Smooth muscle cell (in vitro differentiated cells): ENCODE measurements at regions not wholly inside any gene's neighbourhood (a gene's known extent, or its start where the extent isn't known, plus 50 kb on each side); places are given as distances from the start of the nearest gene placed in this dataset.
"Not testable (repeated sequence)": the region's sequence is repeated elsewhere in the genome, so short reads cannot be mapped to it uniquely, and the experiment has no call there.

Experiments used
- DNase-seq: peaks from one replicate; lab custom pipeline; 2025; ENCODE audit not compliant: unreplicated experiment; lab: John Stamatoyannopoulos, UW
- H2AFZ ChIP-seq: fragments of 200-600 bp; sonication (generic); 2 replicates; pipeline ENCODE4 v1.6.0; 2016; ENCODE audit warnings: antibody characterized with exemption, low read depth, mild to moderate bottlenecking
- H3F3A ChIP-seq: fragments of 200-600 bp; sonication (generic); 2 replicates; pipeline ENCODE4 v1.6.0; 2017; ENCODE audit warnings: antibody characterized with exemption, low read depth
- H3K27ac ChIP-seq: fragments of 200-600 bp; sonication (generic); 2 replicates; pipeline ENCODE4 v1.5.1; 2016; ENCODE audit warnings: low read depth, mild to moderate bottlenecking
- H3K27me3 ChIP-seq: fragments of 200-600 bp; sonication (generic); 2 replicates; pipeline ENCODE4 v1.6.1; 2016; ENCODE audit warnings: low read depth, mild to moderate bottlenecking
- H3K36me3 ChIP-seq: fragments of 200-600 bp; sonication (generic); 2 replicates; pipeline ENCODE4 v1.5.1; 2016; ENCODE audit warnings: low read depth
- H3K4me1 ChIP-seq: fragments of 200-600 bp; sonication (generic); 2 replicates; pipeline ENCODE4 v1.5.1; 2016; ENCODE audit warnings: low read depth
- H3K4me2 ChIP-seq: fragments of 200-600 bp; sonication (generic); 2 replicates; pipeline ENCODE4 v1.6.0; 2016; ENCODE audit warnings: mild to moderate bottlenecking
- H3K4me3 ChIP-seq: fragments of 200-600 bp; sonication (generic); 2 replicates; pipeline ENCODE4 v1.5.1; 2016; ENCODE audit warnings: mild to moderate bottlenecking
- H3K79me2 ChIP-seq: fragments of 200-600 bp; sonication (generic); 2 replicates; pipeline ENCODE4 v1.6.0; 2016; ENCODE audit warnings: low read depth, mild to moderate bottlenecking
- H3K9ac ChIP-seq: fragments of 200-600 bp; sonication (generic); 2 replicates; pipeline ENCODE4 v1.6.0; 2016; ENCODE audit warnings: low read depth
- H3K9me3 ChIP-seq: fragments of 200-600 bp; sonication (generic); replicated peaks from 2 replicates; pipeline ENCODE4 v1.5.1; 2016; ENCODE audit warnings: low read depth
- H4K20me1 ChIP-seq: fragments of 200-600 bp; sonication (generic); 2 replicates; pipeline ENCODE4 v1.6.0; 2016; ENCODE audit warnings: low read depth
- CTCF ChIP-seq: fragments of 200-600 bp; sonication (generic); IDR thresholded peaks from 2 replicates; pipeline ENCODE4 v1.5.1; 2017; ENCODE audit warnings: borderline replicate concordance, mild to moderate bottlenecking, antibody characterized with exemption; ENCODE audit not compliant: insufficient read depth, poor library complexity, severe bottlenecking
- WGBS: methylation state at CpG from one replicate; pipeline ENCODE4 v1.1.7; 2016; ENCODE audit warnings: low lambda C conversion rate; 5-methylcytosine and 5-hydroxymethylcytosine counted together

GRCh38 chr17:27368980-27369379, 75.1 kb downstream of the WSB1 start:
- no peak overlapping the region for H3K4me3 ChIP-seq
- no peaks in the 10 kb centered on the region for H3K79me2 ChIP-seq
- no peak overlapping the region for H3K9ac ChIP-seq
- no peak overlapping the region for H3K4me2 ChIP-seq
- no peaks in the 10 kb centered on the region for H3K4me1 ChIP-seq
- peaks cover 4% of the 10 kb centered on the region for H3F3A ChIP-seq
- no peak for DNase-seq
- no peaks in the 10 kb centered on the region for H3K36me3 ChIP-seq
- WGBS = 72% methylated on average over 4 of the region's 4 CpGs
- H4K20me1 ChIP-seq = no peaks in the 10 kb centered on the region
- TF ChIP-seq CTCF = no peak
- no peaks in the 10 kb centered on the region for H3K9me3 ChIP-seq
- no peaks in the 10 kb centered on the region for H3K27me3 ChIP-seq
- no peak overlapping the region for H3K27ac ChIP-seq
- H2AFZ ChIP-seq = no peak overlapping the region

GRCh38 chr17:27370776-27371175, 76.9 kb downstream of the WSB1 start:
- no peak overlapping the region for H3K4me3 ChIP-seq
- H3K9ac ChIP-seq = no peak overlapping the region
- no peaks in the 10 kb centered on the region for H3K36me3 ChIP-seq
- H3F3A ChIP-seq = no peaks in the 10 kb centered on the region
- DNase-seq = no peak
- no peaks in the 10 kb centered on the region for H3K27me3 ChIP-seq
- 100% methylated on average over 1 of the region's 1 CpG for WGBS
- H3K4me2 ChIP-seq = no peak overlapping the region
- no peaks in the 10 kb centered on the region for H3K79me2 ChIP-seq
- no peak overlapping the region for H2AFZ ChIP-seq
- H3K27ac ChIP-seq = no peak overlapping the region
- no peak for TF ChIP-seq CTCF
- no peaks in the 10 kb centered on the region for H4K20me1 ChIP-seq
- H3K4me1 ChIP-seq = no peaks in the 10 kb centered on the region
- H3K9me3 ChIP-seq = no peaks in the 10 kb centered on the region

GRCh38 chr17:27373695-27374094, 79.8 kb downstream of the WSB1 start:
- DNase-seq, H3K79me2 ChIP-seq, H4K20me1 ChIP-seq, H2AFZ ChIP-seq, H3K36me3 ChIP-seq, H3F3A ChIP-seq, H3K4me1 ChIP-seq, H3K9ac ChIP-seq, H3K9me3 ChIP-seq, H3K27me3 ChIP-seq, H3K27ac ChIP-seq, H3K4me3 ChIP-seq, H3K4me2 ChIP-seq: not testable (repeated sequence)

GRCh38 chr17:27376637-27377547, 79.4 kb upstream of the KSR1 start:
- H3K9ac ChIP-seq = no peak overlapping the region
- no peak overlapping the region for H3K4me2 ChIP-seq
- no peaks in the 10 kb centered on the region for H3K27me3 ChIP-seq
- H3K4me1 ChIP-seq = peaks cover 4% of the 10 kb centered on the region
- no peaks in the 10 kb centered on the region for H4K20me1 ChIP-seq
- H3K9me3 ChIP-seq = no peaks in the 10 kb centered on the region
- H3F3A ChIP-seq = peaks cover 4% of the 10 kb centered on the region
- H3K36me3 ChIP-seq = no peaks in the 10 kb centered on the region
- WGBS = 76% methylated on average over 5 of the region's 5 CpGs
- TF ChIP-seq CTCF = no peak
- H3K4me3 ChIP-seq = no peak overlapping the region
- DNase-seq = no peak
- no peak overlapping the region for H2AFZ ChIP-seq
- no peaks in the 10 kb centered on the region for H3K79me2 ChIP-seq
- no peak overlapping the region for H3K27ac ChIP-seq
